NB4 (cell line): ENCODE measurements at regions not wholly inside any gene's neighbourhood (a gene's known extent, or its start where the extent isn't known, plus 50 kb on each side); places are given as distances from the start of the nearest gene placed in this dataset.

Experiments used
- CTCF ChIP-seq: IDR thresholded peaks from one replicate; pipeline ENCODE4 v1.5.1; 2012; ENCODE audit warnings: low read depth, low read length
- POLR2A ChIP-seq: IDR thresholded peaks from 2 replicates; pipeline ENCODE4 v1.6.1; 2011; ENCODE audit warnings: mild to moderate bottlenecking; ENCODE audit not compliant: insufficient read length; ENCODE audit errors: extremely low read depth
- TF ChIP-seq, protein P1 (sequence below): IDR thresholded peaks from 2 replicates; pipeline ENCODE4 v1.6.1; 2011; ENCODE audit warnings: low read depth, low read length

DNA sequence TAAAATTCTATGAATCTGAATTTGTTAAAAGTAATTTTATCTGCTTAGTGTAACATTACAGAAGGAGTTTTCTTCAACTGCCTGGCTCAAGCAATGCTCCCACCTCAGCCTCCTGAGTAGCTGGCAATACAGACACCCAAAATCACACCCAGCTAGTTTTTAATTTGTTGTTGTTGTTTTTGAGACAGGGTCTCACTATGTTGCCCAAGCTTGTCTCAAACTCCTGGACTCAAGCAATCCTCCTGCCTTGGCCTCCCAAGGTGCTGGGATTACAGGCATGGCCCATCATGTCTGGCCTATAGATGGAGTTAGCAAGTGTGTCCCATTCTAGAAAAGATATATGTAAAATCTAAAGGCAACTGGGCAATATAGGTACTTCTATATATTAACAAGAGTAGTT is 1580.4 kb upstream of the PRR20A start:
- no peak for TF ChIP-seq CTCF
- TF ChIP-seq POLR2A, result no peak
- TF ChIP-seq, protein P1, sequence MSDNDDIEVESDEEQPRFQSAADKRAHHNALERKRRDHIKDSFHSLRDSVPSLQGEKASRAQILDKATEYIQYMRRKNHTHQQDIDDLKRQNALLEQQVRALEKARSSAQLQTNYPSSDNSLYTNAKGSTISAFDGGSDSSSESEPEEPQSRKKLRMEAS, result no peak
